K562 (cell line): ENCODE measurements at regions not wholly inside any gene's neighbourhood (a gene's known extent, or its start where the extent isn't known, plus 50 kb on each side); places are given as distances from the start of the nearest gene placed in this dataset.

Experiments used
- CHD4 ChIP-seq: fragments of 200-600 bp; sonication (generic); IDR thresholded peaks from 3 replicates; pipeline ENCODE4 v1.6.1; 2012; ENCODE audit warnings: low read depth, mild to moderate bottlenecking, mixed read lengths, low read length, inconsistent platforms; ENCODE audit not compliant: insufficient read depth, insufficient replicate concordance, poor library complexity, severe bottlenecking
- NCOA1 ChIP-seq: fragments of 450-650 bp; IDR thresholded peaks from 2 replicates; pipeline ENCODE4 v1.6.1; 2016; ENCODE audit warnings: low read depth
- SMAD1 ChIP-seq: fragments of 150-350 bp; IDR thresholded peaks from 2 replicates; pipeline ENCODE4 v1.6.1; 2014; ENCODE audit warnings: low read length, low read depth; ENCODE audit not compliant: partially characterized antibody
- TEAD4 ChIP-seq, 2 experiments: sonication (generic) in 1 of 2; formaldehyde crosslinking in 1 of 2; IDR thresholded peaks; 2 replicates each; pipeline versions ENCODE4 v1.6.1 to v1.8.0; 2012 to 2022; ENCODE audit warnings: borderline replicate concordance in 1 of 2, inconsistent platforms in 1 of 2, low read length in 1 of 2, mild to moderate bottlenecking in 1 of 2, missing genetic modification reagents in 1 of 2
- TF ChIP-seq, protein P1 (sequence below): fragments of 150-350 bp; conservative IDR thresholded peaks from 2 replicates; pipeline ENCODE4 v1.6.1; 2014; ENCODE audit warnings: low read length
- TF ChIP-seq, protein P2 (sequence below), 2 experiments: fragments of 450-650 bp; IDR thresholded peaks; 2 replicates each; pipeline ENCODE4 v1.6.1; 2018; ENCODE audit warnings: mild to moderate bottlenecking in 2 of 2, low read depth in 1 of 2; ENCODE audit not compliant: partially characterized antibody in 2 of 2

- TF ChIP-seq, protein P1, sequence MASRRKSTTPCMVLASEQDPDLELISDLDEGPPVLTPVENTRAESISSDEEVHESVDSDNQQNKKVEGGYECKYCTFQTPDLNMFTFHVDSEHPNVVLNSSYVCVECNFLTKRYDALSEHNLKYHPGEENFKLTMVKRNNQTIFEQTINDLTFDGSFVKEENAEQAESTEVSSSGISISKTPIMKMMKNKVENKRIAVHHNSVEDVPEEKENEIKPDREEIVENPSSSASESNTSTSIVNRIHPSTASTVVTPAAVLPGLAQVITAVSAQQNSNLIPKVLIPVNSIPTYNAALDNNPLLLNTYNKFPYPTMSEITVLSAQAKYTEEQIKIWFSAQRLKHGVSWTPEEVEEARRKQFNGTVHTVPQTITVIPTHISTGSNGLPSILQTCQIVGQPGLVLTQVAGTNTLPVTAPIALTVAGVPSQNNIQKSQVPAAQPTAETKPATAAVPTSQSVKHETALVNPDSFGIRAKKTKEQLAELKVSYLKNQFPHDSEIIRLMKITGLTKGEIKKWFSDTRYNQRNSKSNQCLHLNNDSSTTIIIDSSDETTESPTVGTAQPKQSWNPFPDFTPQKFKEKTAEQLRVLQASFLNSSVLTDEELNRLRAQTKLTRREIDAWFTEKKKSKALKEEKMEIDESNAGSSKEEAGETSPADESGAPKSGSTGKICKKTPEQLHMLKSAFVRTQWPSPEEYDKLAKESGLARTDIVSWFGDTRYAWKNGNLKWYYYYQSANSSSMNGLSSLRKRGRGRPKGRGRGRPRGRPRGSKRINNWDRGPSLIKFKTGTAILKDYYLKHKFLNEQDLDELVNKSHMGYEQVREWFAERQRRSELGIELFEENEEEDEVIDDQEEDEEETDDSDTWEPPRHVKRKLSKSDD: no peak
- TF ChIP-seq, protein P2, sequence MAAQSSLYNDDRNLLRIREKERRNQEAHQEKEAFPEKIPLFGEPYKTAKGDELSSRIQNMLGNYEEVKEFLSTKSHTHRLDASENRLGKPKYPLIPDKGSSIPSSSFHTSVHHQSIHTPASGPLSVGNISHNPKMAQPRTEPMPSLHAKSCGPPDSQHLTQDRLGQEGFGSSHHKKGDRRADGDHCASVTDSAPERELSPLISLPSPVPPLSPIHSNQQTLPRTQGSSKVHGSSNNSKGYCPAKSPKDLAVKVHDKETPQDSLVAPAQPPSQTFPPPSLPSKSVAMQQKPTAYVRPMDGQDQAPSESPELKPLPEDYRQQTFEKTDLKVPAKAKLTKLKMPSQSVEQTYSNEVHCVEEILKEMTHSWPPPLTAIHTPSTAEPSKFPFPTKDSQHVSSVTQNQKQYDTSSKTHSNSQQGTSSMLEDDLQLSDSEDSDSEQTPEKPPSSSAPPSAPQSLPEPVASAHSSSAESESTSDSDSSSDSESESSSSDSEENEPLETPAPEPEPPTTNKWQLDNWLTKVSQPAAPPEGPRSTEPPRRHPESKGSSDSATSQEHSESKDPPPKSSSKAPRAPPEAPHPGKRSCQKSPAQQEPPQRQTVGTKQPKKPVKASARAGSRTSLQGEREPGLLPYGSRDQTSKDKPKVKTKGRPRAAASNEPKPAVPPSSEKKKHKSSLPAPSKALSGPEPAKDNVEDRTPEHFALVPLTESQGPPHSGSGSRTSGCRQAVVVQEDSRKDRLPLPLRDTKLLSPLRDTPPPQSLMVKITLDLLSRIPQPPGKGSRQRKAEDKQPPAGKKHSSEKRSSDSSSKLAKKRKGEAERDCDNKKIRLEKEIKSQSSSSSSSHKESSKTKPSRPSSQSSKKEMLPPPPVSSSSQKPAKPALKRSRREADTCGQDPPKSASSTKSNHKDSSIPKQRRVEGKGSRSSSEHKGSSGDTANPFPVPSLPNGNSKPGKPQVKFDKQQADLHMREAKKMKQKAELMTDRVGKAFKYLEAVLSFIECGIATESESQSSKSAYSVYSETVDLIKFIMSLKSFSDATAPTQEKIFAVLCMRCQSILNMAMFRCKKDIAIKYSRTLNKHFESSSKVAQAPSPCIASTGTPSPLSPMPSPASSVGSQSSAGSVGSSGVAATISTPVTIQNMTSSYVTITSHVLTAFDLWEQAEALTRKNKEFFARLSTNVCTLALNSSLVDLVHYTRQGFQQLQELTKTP (IDR thresholded peaks at IDR 0.05; ENCODE audit: low read depth in 1 of 2, partially characterized antibody in 2 of 2): peak; percentile 31 to 91
- TF ChIP-seq NCOA1 (0 out of 2 replicates have a peak, but pooled peaks have one; percentile 16), SMAD1 (peak; percentile 30), CHD4 (no peak), TEAD4 (IDR thresholded peaks at IDR 0.05; ENCODE audit: low read length) (peak; percentile 19; the same call in 1 of the 2 replicates), TEAD4 (CRISPR knock-in tag; IDR thresholded peaks at IDR 0.05; ENCODE audit: borderline replicate concordance) (no peak)
Observed at GRCh38 chr7:106570948-106571418, 90.0 kb downstream of the CCDC71L start (continued).
